ENCODE measurements at regions not wholly inside any gene's neighbourhood (a gene's known extent, or its start where the extent isn't known, plus 50 kb on each side); places are given as distances from the start of the nearest gene placed in this dataset.

DNA sequence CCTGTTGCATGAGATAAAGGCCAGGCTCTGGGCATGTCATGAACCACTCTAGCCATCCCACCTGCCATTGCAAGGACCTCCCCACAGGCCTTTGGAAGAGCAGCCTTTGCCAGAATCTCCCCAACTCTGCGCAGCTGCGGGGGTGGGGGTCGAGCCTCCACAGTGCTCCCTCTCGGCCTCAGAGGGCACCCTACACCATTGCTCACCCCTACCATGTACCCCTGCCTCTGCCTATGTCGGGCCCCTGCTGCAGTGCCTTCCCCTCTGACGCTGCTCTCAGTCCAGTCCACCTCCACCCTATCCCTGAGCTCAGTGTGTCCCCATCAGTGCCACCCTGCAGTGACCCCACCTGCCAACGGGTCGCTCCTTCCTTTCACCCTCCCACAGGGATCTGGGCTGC is 679.7 kb upstream of the RAB6C start:
- Histone ChIP-seq H3K4me1 (ENCODE audit: control insufficient read depth in 1 of 2, insufficient read depth in 2 of 2, low read depth in 1 of 2, low read length in 1 of 2) (peaks cover 0 to 7% of the 10 kb centered on the region in 2 experiments; a peak in 1 of 4 replicates), H3K9me3 (no peaks in the 10 kb centered on the region), H3K9me2 (no peaks in the 10 kb centered on the region), H3F3A (replicated peaks; ENCODE audit: insufficient read depth) (no peaks in the 10 kb centered on the region), H3K9ac (no peak overlapping the region), H3K4me2 (no peak overlapping the region), H3K27me3 (ENCODE audit: insufficient read depth) (no peaks in the 10 kb centered on the region), H3K27ac (ENCODE audit: low read depth in 2 of 2, low read length in 1 of 2) (no peak overlapping the region), H3K4me3 (ENCODE audit: low read depth in 2 of 2, low read length in 1 of 2) (no peak overlapping the region), H4K20me1 (ENCODE audit: insufficient read depth) (no peaks in the 10 kb centered on the region), H3K79me2 (ENCODE audit: insufficient read depth) (no peaks in the 10 kb centered on the region), H2AFZ (ENCODE audit: low read depth) (no peak overlapping the region), H3K36me3 (replicated peaks in 1 of 2; ENCODE audit: control insufficient read depth in 1 of 2, insufficient read depth in 2 of 2, low read length in 1 of 2) (no peaks in the 10 kb centered on the region)
- TF ChIP-seq GATA2 (CRISPR knock-in tag; IDR thresholded peaks at IDR 0.05) (no peak), POLR2AphosphoS5 (IDR thresholded peaks at IDR 0.05; ENCODE audit: low read depth, low read length) (no peak)
- TF ChIP-seq, protein P1, sequence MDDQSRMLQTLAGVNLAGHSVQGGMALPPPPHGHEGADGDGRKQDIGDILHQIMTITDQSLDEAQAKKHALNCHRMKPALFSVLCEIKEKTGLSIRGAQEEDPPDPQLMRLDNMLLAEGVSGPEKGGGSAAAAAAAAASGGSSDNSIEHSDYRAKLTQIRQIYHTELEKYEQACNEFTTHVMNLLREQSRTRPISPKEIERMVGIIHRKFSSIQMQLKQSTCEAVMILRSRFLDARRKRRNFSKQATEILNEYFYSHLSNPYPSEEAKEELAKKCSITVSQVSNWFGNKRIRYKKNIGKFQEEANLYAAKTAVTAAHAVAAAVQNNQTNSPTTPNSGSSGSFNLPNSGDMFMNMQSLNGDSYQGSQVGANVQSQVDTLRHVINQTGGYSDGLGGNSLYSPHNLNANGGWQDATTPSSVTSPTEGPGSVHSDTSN (IDR thresholded peaks at IDR 0.05): no peak
- no peak for DNase-seq
- 18% methylated on average over 6 of the region's 8 CpGs for WGBS (ENCODE audit: low lambda C conversion rate)
- ChIA-PET POLR2A (no interaction called here), CTCF (no interaction called here)

DNA sequence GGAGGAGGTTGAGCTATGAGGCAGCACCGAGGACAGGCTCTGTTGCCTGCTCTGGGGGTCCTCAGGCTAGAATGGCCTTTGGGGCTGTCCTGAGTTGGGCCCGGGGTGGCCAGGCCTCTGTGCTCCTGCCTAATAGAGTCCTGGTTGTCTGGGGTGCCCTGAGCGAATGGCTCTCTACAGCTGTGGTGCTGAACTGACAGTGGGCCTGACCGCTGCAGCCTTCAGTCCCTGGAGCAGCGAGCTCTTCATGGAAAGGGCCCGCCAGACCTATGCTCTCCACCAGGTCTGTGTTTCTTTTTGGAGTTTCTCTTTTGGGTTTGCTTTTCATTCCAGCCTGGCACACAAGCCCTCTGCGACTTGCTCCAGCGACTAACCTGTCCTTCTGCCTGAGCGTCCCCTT is 679.0 kb upstream of the RAB6C start:
- H3K27ac ChIP-seq (ENCODE audit: low read depth in 2 of 2, low read length in 1 of 2): no peak overlapping the region
- no peak overlapping the region for H3K4me2 ChIP-seq
- H4K20me1 ChIP-seq (ENCODE audit: insufficient read depth): no peaks in the 10 kb centered on the region
- H3K4me3 ChIP-seq (ENCODE audit: low read depth in 2 of 2, low read length in 1 of 2): no peak overlapping the region
- peaks cover 0 to 7% of the 10 kb centered on the region in 2 experiments; a peak in 1 of 4 replicates for H3K4me1 ChIP-seq (ENCODE audit: control insufficient read depth in 1 of 2, insufficient read depth in 2 of 2, low read depth in 1 of 2, low read length in 1 of 2)
- TF ChIP-seq GATA2 (CRISPR knock-in tag; IDR thresholded peaks at IDR 0.05) (no peak), TCF12 (IDR thresholded peaks at IDR 0.05) (no peak), SMC3 (IDR thresholded peaks at IDR 0.05; ENCODE audit: low read depth, low read length) (no peak), YY1 (IDR thresholded peaks at IDR 0.05; ENCODE audit: low read depth) (no peak), RAD21 (IDR thresholded peaks at IDR 0.05; ENCODE audit: low read length) (no peak)
- TF ChIP-seq, protein P2, sequence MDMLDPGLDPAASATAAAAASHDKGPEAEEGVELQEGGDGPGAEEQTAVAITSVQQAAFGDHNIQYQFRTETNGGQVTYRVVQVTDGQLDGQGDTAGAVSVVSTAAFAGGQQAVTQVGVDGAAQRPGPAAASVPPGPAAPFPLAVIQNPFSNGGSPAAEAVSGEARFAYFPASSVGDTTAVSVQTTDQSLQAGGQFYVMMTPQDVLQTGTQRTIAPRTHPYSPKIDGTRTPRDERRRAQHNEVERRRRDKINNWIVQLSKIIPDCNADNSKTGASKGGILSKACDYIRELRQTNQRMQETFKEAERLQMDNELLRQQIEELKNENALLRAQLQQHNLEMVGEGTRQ (IDR thresholded peaks at IDR 0.05; ENCODE audit: borderline replicate concordance, low read depth, low read length): no peak
- TF ChIP-seq, protein P3, sequence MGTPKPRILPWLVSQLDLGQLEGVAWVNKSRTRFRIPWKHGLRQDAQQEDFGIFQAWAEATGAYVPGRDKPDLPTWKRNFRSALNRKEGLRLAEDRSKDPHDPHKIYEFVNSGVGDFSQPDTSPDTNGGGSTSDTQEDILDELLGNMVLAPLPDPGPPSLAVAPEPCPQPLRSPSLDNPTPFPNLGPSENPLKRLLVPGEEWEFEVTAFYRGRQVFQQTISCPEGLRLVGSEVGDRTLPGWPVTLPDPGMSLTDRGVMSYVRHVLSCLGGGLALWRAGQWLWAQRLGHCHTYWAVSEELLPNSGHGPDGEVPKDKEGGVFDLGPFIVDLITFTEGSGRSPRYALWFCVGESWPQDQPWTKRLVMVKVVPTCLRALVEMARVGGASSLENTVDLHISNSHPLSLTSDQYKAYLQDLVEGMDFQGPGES (IDR thresholded peaks at IDR 0.05; ENCODE audit: low read depth, low read length): no peak
- TF ChIP-seq, protein P1 (IDR thresholded peaks at IDR 0.05): no peak
- TF ChIP-seq, protein P4, sequence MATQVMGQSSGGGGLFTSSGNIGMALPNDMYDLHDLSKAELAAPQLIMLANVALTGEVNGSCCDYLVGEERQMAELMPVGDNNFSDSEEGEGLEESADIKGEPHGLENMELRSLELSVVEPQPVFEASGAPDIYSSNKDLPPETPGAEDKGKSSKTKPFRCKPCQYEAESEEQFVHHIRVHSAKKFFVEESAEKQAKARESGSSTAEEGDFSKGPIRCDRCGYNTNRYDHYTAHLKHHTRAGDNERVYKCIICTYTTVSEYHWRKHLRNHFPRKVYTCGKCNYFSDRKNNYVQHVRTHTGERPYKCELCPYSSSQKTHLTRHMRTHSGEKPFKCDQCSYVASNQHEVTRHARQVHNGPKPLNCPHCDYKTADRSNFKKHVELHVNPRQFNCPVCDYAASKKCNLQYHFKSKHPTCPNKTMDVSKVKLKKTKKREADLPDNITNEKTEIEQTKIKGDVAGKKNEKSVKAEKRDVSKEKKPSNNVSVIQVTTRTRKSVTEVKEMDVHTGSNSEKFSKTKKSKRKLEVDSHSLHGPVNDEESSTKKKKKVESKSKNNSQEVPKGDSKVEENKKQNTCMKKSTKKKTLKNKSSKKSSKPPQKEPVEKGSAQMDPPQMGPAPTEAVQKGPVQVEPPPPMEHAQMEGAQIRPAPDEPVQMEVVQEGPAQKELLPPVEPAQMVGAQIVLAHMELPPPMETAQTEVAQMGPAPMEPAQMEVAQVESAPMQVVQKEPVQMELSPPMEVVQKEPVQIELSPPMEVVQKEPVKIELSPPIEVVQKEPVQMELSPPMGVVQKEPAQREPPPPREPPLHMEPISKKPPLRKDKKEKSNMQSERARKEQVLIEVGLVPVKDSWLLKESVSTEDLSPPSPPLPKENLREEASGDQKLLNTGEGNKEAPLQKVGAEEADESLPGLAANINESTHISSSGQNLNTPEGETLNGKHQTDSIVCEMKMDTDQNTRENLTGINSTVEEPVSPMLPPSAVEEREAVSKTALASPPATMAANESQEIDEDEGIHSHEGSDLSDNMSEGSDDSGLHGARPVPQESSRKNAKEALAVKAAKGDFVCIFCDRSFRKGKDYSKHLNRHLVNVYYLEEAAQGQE (IDR thresholded peaks at IDR 0.05; ENCODE audit: low read depth, low read length): no peak
- DNase-seq: no peak
- no peak overlapping the region for H3K9ac ChIP-seq
- H3F3A ChIP-seq (replicated peaks; ENCODE audit: insufficient read depth): no peaks in the 10 kb centered on the region
- POLR2A ChIA-PET: no interaction called here
- 33% methylated on average over 4 of the region's 9 CpGs for WGBS (ENCODE audit: low lambda C conversion rate)
- H3K27me3 ChIP-seq (ENCODE audit: insufficient read depth): no peaks in the 10 kb centered on the region
- CTCF ChIA-PET: no interaction called here
- no peaks in the 10 kb centered on the region for H3K9me2 ChIP-seq
- H3K79me2 ChIP-seq (ENCODE audit: insufficient read depth): no peaks in the 10 kb centered on the region
- no peak overlapping the region for H2AFZ ChIP-seq (ENCODE audit: low read depth)
- no peaks in the 10 kb centered on the region for H3K9me3 ChIP-seq
- H3K36me3 ChIP-seq (replicated peaks in 1 of 2; ENCODE audit: control insufficient read depth in 1 of 2, insufficient read depth in 2 of 2, low read length in 1 of 2): no peaks in the 10 kb centered on the region

Measured in SK-N-SH (cell line).